Neural progenitor cell (in vitro differentiated cells): ENCODE measurements at regions not wholly inside any gene's neighbourhood (a gene's known extent, or its start where the extent isn't known, plus 50 kb on each side); places are given as distances from the start of the nearest gene placed in this dataset.

Experiments
- DNase-seq: peaks from one replicate; pipeline ENCODE4 v3.0.0-alpha.2; 2016; ENCODE audit warnings: low spot score
- H2AFZ ChIP-seq: fragments of 200-600 bp; sonication (generic); replicated peaks from 2 replicates; pipeline ENCODE4 v1.6.1; 2016; ENCODE audit warnings: antibody characterized with exemption
- H3F3A ChIP-seq: fragments of 200-600 bp; sonication (generic); 2 replicates; pipeline ENCODE4 v1.6.1; 2016; ENCODE audit warnings: antibody characterized with exemption, low read depth
- H3K27ac ChIP-seq: fragments of 200-600 bp; sonication (generic); 2 replicates; pipeline ENCODE4 v1.5.1; 2016; ENCODE audit warnings: mild to moderate bottlenecking
- H3K27me3 ChIP-seq: fragments of 200-600 bp; sonication (generic); 2 replicates; pipeline ENCODE4 v1.6.1; 2016; ENCODE audit warnings: mild to moderate bottlenecking, moderate library complexity
- H3K36me3 ChIP-seq: fragments of 200-600 bp; sonication (generic); 2 replicates; pipeline ENCODE4 v1.5.1; 2016
- H3K4me1 ChIP-seq: fragments of 200-600 bp; sonication (generic); 2 replicates; pipeline ENCODE4 v1.6.1; 2016; ENCODE audit warnings: mixed run types
- H3K4me2 ChIP-seq: fragments of 200-600 bp; sonication (generic); 2 replicates; pipeline ENCODE4 v1.6.1; 2016
- H3K4me3 ChIP-seq: fragments of 200-600 bp; sonication (generic); 2 replicates; pipeline ENCODE4 v1.5.1; 2016
- H3K79me2 ChIP-seq: fragments of 200-600 bp; sonication (generic); 2 replicates; pipeline ENCODE4 v1.6.1; 2016; ENCODE audit warnings: low read depth
- H3K9ac ChIP-seq: fragments of 200-600 bp; sonication (generic); 2 replicates; pipeline ENCODE4 v1.6.1; 2016
- H3K9me3 ChIP-seq: fragments of 200-600 bp; sonication (generic); 2 replicates; pipeline ENCODE4 v1.5.1; 2016; ENCODE audit warnings: low read depth
- H4K20me1 ChIP-seq: fragments of 200-600 bp; sonication (generic); 2 replicates; pipeline ENCODE4 v1.6.1; 2016; ENCODE audit warnings: low read depth
- H3K27ac Mint-ChIP-seq: 3 replicates; pipeline ENCODE4 v1.8.0; 2021; ENCODE audit warnings: mixed read lengths
- H3K27me3 Mint-ChIP-seq: 2 replicates; pipeline ENCODE4 v1.8.0; 2022; ENCODE audit warnings: low read depth, mild to moderate bottlenecking, inconsistent platforms, moderate library complexity, mixed read lengths; ENCODE audit not compliant: insufficient read depth
- H3K36me3 Mint-ChIP-seq: 3 replicates; pipeline ENCODE4 v1.8.0; 2021; ENCODE audit warnings: mixed read lengths
- H3K4me1 Mint-ChIP-seq: 3 replicates; pipeline ENCODE4 v1.8.0; 2021; ENCODE audit warnings: mixed read lengths
- H3K4me3 Mint-ChIP-seq: 3 replicates; pipeline ENCODE4 v1.8.0; 2021; ENCODE audit warnings: mild to moderate bottlenecking, moderate library complexity, mixed read lengths
- H3K9me3 Mint-ChIP-seq: 3 replicates; pipeline ENCODE4 v1.8.0; 2020; ENCODE audit warnings: mixed read lengths
- CTCF ChIP-seq: fragments of 200-600 bp; sonication (generic); IDR thresholded peaks from 2 replicates; pipeline ENCODE4 v1.5.1; 2017; ENCODE audit warnings: antibody characterized with exemption, mild to moderate bottlenecking
- EZH2 ChIP-seq: fragments of 200-600 bp; sonication (generic); IDR thresholded peaks from 2 replicates; pipeline ENCODE4 v1.6.1; 2017; ENCODE audit warnings: antibody characterized with exemption, mild to moderate bottlenecking, moderate library complexity
- EZH2phosphoT487 ChIP-seq: fragments of 200-600 bp; sonication (generic); IDR thresholded peaks from 2 replicates; pipeline ENCODE4 v1.6.1; 2017; ENCODE audit warnings: antibody characterized with exemption

- Mint-ChIP-seq H3K27me3 (no peaks in the 10 kb centered on the region), H3K9me3 (no peaks in the 10 kb centered on the region), H3K36me3 (no peaks in the 10 kb centered on the region), H3K4me1 (peaks cover 14% of the 10 kb centered on the region), H3K27ac (no peak overlapping the region), H3K4me3 (no peak overlapping the region)
- Histone ChIP-seq H3K9ac (no peak overlapping the region), H4K20me1 (no peaks in the 10 kb centered on the region), H3K4me1 (peaks cover 11% of the 10 kb centered on the region), H3K27ac (no peak overlapping the region), H3F3A (no peaks in the 10 kb centered on the region), H3K4me2 (no peak overlapping the region), H3K9me3 (no peaks in the 10 kb centered on the region), H3K4me3 (no peak overlapping the region), H3K36me3 (no peaks in the 10 kb centered on the region), H2AFZ (no peak overlapping the region), H3K27me3 (no peaks in the 10 kb centered on the region), H3K79me2 (no peaks in the 10 kb centered on the region)
- TF ChIP-seq EZH2phosphoT487 (no peak), CTCF (no peak), EZH2 (no peak)
- DNase-seq: no peak
Observed at GRCh38 chr14:82913396-82913795, 1379.7 kb upstream of the SEL1L start.

- Histone ChIP-seq H3K9ac (no peak overlapping the region), H3K9me3 (no peaks in the 10 kb centered on the region), H3F3A (no peaks in the 10 kb centered on the region), H3K4me1 (peaks cover 11% of the 10 kb centered on the region), H3K27ac (no peak overlapping the region), H3K4me3 (no peak overlapping the region), H4K20me1 (no peaks in the 10 kb centered on the region), H2AFZ (no peak overlapping the region), H3K79me2 (no peaks in the 10 kb centered on the region), H3K36me3 (no peaks in the 10 kb centered on the region), H3K4me2 (no peak overlapping the region), H3K27me3 (no peaks in the 10 kb centered on the region)
- no peak overlapping the region for H3K27ac Mint-ChIP-seq
- no peaks in the 10 kb centered on the region for H3K36me3 Mint-ChIP-seq
- no peak overlapping the region for H3K4me3 Mint-ChIP-seq
- DNase-seq: no peak
- H3K4me1 Mint-ChIP-seq: peaks cover 14% of the 10 kb centered on the region
- H3K9me3 Mint-ChIP-seq: peaks cover 1% of the 10 kb centered on the region
- TF ChIP-seq EZH2phosphoT487 (no peak), EZH2 (no peak)
- no peaks in the 10 kb centered on the region for H3K27me3 Mint-ChIP-seq
Observed at GRCh38 chr14:82915381-82915780, 1381.7 kb upstream of the SEL1L start.

GRCh38 chr14:82935691-82936090 is 1402.0 kb upstream of the SEL1L start:
- H3K9me3 Mint-ChIP-seq: no peaks in the 10 kb centered on the region
- H3K27me3 ChIP-seq: no peaks in the 10 kb centered on the region
- H3K27ac ChIP-seq: no peak overlapping the region
- H2AFZ ChIP-seq: no peak overlapping the region
- H3K4me1 ChIP-seq: no peaks in the 10 kb centered on the region
- H3K9ac ChIP-seq: no peak overlapping the region
- TF ChIP-seq CTCF (no peak), EZH2phosphoT487 (no peak), EZH2 (no peak)
- no peaks in the 10 kb centered on the region for H3K36me3 Mint-ChIP-seq
- H3F3A ChIP-seq: no peaks in the 10 kb centered on the region
- no peak for DNase-seq
- H3K27ac Mint-ChIP-seq: no peak overlapping the region
- H3K79me2 ChIP-seq: no peaks in the 10 kb centered on the region
- peaks cover 5% of the 10 kb centered on the region for H3K27me3 Mint-ChIP-seq
- H3K4me2 ChIP-seq: no peak overlapping the region
- no peaks in the 10 kb centered on the region for H3K36me3 ChIP-seq
- no peak overlapping the region for H3K4me3 ChIP-seq
- no peaks in the 10 kb centered on the region for H3K4me1 Mint-ChIP-seq
- no peak overlapping the region for H3K4me3 Mint-ChIP-seq
- no peaks in the 10 kb centered on the region for H4K20me1 ChIP-seq
- H3K9me3 ChIP-seq: no peaks in the 10 kb centered on the region

GRCh38 chr14:82951171-82951570 is 1417.5 kb upstream of the SEL1L start:
- Mint-ChIP-seq H3K36me3 (no peaks in the 10 kb centered on the region), H3K27ac (no peak overlapping the region), H3K27me3 (no peaks in the 10 kb centered on the region), H3K4me3 (no peak overlapping the region), H3K9me3 (no peaks in the 10 kb centered on the region), H3K4me1 (peaks cover 3% of the 10 kb centered on the region)
- no peaks in the 10 kb centered on the region for H3K36me3 ChIP-seq
- H3K4me3 ChIP-seq: no peak overlapping the region
- no peaks in the 10 kb centered on the region for H3F3A ChIP-seq
- H3K27ac ChIP-seq: no peak overlapping the region
- H3K9me3 ChIP-seq: no peaks in the 10 kb centered on the region
- H2AFZ ChIP-seq: no peak overlapping the region
- no peak for TF ChIP-seq CTCF
- no peak for TF ChIP-seq EZH2
- no peak for TF ChIP-seq EZH2phosphoT487
- DNase-seq: no peak
- no peaks in the 10 kb centered on the region for H4K20me1 ChIP-seq
- no peaks in the 10 kb centered on the region for H3K4me1 ChIP-seq
- H3K79me2 ChIP-seq: no peaks in the 10 kb centered on the region
- no peaks in the 10 kb centered on the region for H3K27me3 ChIP-seq
- no peak overlapping the region for H3K9ac ChIP-seq
- no peak overlapping the region for H3K4me2 ChIP-seq
